ENCODE measurements at regions not wholly inside any gene's neighbourhood (a gene's known extent, or its start where the extent isn't known, plus 50 kb on each side); places are given as distances from the start of the nearest gene placed in this dataset.
"Not testable (repeated sequence)": the region's sequence is repeated elsewhere in the genome, so short reads cannot be mapped to it uniquely, and the experiment has no call there.

DNA sequence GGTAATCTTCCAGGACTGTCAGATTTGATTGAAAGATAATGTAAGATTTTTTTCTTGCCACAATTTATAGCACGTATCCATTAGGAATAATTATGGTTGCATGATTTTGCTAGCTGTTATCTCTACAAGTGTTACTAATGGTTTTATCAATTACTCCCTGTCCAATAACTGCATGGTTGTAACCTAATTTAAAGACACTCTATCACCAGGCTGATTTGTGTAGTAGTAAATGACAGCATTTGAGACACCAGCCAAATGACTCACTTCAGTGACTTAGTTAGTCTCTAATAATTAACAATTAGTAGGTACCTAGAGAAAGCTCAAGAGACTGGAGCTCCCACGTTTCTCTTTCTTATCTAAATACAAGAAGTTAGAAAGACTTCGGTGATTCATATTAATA, 453.8 kb upstream of the POU3F2 start:
- DNase-seq, result no peak
- H3K9me3 ChIP-seq, result no peaks in the 10 kb centered on the region
- no peaks in the 10 kb centered on the region for H3K36me3 ChIP-seq
- no peaks in the 10 kb centered on the region for H3K27me3 ChIP-seq
- no peak overlapping the region for H3K4me3 ChIP-seq

DNA sequence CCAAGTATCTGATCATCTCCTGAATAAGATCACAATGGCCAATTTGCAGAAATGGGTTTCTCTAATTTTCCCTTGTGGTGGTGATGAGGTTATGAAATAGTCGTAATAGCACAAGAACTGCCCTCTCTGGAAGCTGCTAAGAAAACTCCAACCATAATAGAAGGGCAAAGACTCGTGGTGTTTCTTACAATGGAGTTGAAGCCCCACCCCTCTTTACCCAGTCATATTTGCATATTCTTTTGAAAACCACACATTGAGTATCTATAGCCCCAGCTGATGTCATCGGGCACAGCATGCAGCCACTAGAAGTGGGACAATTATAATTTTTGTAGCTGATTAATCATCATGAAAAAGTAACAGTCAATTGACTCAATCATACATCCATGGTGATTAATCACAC, 452.1 kb upstream of the POU3F2 start:
- Histone ChIP-seq H3K27me3 (no peaks in the 10 kb centered on the region), H3K9me3 (no peaks in the 10 kb centered on the region), H3K4me3 (no peak overlapping the region), H3K36me3 (no peaks in the 10 kb centered on the region)
- no peak for DNase-seq

DNA sequence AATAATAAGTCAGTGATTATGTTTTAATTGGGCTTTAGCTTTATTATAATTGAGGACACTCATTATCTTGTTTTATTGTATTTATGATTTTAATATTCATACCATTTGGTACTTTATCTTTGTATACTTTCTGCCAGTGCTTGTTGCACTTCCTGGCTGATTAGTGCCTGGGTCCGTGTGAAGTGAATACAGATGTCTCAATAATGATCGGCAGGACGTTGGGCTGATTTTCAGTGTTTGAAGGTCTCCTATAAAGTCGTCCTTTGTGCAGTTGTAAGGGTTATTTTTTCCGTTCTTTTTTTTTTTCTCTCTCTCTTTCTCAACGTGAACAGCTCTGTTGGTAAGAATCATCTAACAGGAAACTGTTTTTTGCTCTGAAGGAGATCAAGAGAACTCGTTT, 450.0 kb upstream of the POU3F2 start:
- Histone ChIP-seq H3K9me3 (no peaks in the 10 kb centered on the region), H3K36me3 (no peaks in the 10 kb centered on the region), H3K4me3 (no peak overlapping the region), H3K27me3 (no peaks in the 10 kb centered on the region)
- DNase-seq, result no peak

DNA sequence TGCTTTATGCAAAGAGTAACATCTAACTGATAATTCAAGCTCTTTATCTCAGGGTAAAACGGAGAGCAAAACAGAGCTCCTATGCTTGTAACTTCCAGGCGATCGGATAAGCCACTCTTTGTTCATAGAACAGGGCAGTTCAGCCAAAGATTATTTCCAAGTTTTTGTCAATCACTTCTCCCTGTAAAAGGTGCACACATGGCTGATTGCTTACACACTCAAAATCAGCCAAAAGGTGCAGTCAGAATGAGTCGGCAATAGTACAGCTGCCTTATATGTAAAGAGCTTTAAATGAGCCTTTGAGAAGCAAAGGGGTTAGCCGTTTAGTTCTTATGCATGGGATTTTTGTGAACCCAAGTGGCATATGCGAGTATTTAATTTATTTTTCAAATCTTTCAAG, 449.6 kb upstream of the POU3F2 start:
- Histone ChIP-seq H3K4me3 (no peak overlapping the region), H3K36me3 (no peaks in the 10 kb centered on the region), H3K9me3 (no peaks in the 10 kb centered on the region), H3K27me3 (no peaks in the 10 kb centered on the region)
- no peak for DNase-seq

DNA sequence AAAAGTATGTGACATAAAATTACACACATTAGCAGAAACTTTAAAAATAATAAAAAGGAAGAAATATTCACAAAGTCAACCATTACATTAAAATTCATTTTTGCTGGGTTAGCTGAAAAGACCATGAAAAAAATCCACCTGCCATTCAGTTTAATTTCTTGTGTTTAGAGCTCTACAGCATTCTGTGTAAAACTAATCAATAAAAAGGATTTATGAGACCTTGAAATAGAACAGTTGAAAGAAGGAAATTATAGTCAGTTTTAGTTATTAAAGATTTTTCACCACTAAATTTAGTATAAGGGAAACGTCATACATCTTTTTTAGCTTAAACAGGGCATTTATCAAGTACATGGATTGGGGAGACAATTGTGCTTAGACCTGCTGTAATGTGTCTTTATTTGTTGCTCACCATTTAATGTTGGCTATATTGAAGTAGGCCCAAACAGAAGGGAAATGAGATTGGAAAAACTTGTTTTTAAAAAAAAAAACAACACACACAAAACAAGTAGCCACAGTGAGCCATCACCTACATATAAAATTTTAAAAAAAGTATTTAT, 438.7 kb upstream of the POU3F2 start:
- Histone ChIP-seq H3K4me3 (no peak overlapping the region), H3K36me3 (no peaks in the 10 kb centered on the region), H3K27me3 (no peaks in the 10 kb centered on the region), H3K9me3 (no peaks in the 10 kb centered on the region)
- no peak for DNase-seq

DNA sequence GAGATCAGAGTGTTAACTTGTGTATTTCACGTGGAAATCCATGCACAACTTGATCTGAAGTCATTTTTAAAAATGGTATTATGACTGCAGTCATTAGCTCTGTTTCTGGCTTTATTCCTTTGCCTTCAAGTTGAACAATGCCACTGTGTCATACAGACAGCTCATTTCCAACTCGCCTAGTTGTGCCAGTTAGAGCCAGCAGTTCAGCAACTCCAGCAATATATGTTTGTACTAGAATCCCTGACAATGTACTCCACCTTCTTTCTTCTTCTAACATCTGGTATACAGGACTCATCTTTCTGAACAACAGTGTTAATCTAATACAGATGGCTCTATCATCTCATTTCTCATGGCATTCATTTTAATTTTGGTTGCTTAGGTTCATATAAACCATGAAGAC, 418.3 kb upstream of the POU3F2 start:
- DNase-seq, result no peak
- H3K27me3 ChIP-seq, result no peaks in the 10 kb centered on the region
- no peaks in the 10 kb centered on the region for H3K9me3 ChIP-seq
- no peaks in the 10 kb centered on the region for H3K36me3 ChIP-seq
- no peak overlapping the region for H3K4me3 ChIP-seq

DNA sequence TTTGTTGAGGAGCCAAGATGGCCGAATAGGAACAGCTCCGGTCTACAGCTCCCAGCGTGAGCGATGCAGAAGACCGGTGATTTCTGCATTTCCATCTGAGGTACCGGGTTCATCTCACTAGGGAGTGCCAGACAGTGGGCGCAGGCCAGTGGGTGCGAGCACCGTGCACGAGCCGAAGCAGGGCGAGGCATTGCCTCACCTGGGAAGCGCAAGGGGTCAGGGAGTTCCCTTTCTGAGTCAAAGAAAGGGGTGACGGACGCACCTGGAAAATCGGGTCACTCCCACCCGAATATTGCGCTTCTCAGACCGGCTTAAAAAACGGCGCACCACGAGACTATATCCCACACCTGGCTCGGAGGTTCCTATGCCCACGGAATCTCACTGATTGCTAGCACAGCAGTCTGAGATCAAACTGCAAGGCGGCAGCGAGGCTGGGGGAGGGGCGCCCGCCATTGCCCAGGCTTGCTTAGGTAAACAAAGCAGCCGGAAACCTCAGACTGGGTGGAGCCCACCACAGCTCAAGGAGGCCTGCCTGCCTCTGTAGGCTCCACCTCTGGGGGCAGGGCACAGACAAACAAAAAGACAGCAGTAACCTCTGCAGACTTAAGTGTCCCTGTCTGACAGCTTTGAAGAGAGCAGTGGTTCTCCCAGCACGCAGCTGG, 417.7 kb upstream of the POU3F2 start:
- H3K4me3 ChIP-seq, H3K9me3 ChIP-seq, DNase-seq, H3K36me3 ChIP-seq, H3K27me3 ChIP-seq: not testable (repeated sequence)

DNA sequence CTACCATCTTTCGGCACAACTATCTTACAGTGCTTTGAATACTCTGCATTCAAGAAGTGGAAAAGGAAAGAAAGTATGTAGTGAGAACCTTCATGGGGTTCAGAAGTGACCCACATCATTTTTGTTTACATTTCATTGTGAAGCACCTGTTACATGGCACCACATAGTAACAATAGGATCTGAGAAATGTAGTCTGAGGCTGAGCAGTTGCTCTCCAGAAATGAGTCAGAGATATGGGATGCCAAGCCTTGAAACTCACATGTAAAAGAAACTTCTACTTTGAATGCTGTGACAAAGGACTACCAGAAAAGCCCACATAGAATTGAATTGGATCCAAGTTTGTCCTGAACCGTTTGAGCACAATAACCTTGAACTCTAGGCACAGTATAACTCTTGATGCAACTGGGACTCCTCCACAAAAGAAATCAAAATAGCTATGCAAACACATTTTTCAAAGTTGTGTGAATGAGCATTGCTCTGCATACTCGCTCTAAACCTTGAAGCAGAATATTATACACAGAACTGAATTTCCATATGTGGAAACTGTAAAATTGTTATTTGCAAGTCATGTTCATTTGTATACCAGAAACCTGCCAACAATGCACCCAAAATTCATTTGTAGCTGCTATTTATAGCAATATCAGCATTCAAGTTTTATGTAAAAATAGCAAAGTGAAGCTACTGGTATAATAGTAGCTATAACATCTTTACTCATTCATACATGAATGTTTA, 400.9 kb upstream of the POU3F2 start:
- H3K9me3 ChIP-seq, result no peaks in the 10 kb centered on the region
- H3K36me3 ChIP-seq, result no peaks in the 10 kb centered on the region
- H3K4me3 ChIP-seq, result no peak overlapping the region
- H3K27me3 ChIP-seq, result no peaks in the 10 kb centered on the region
- no peak for DNase-seq

DNA sequence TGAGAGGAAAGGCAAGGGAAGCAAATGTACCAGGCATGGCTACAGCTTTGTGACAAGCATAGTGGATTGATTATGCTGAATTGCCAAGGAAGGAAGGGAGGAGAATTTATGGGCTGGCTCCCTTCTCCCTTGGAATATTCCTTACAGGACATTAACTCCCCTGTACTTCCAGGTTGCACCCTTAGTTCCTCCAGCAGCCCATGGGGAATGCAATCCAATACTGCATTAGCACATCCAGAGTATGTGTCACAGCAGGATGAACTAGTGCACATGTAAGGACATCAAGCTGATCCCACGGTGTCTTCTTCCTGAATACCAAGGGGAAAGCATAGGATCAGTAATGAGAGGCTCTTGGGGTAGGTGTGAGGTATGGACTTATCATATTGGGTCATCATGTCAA, 390.7 kb upstream of the POU3F2 start:
- no peak for DNase-seq
- Histone ChIP-seq H3K36me3 (no peaks in the 10 kb centered on the region), H3K4me3 (no peak overlapping the region), H3K27me3 (no peaks in the 10 kb centered on the region), H3K9me3 (no peaks in the 10 kb centered on the region)

DNA sequence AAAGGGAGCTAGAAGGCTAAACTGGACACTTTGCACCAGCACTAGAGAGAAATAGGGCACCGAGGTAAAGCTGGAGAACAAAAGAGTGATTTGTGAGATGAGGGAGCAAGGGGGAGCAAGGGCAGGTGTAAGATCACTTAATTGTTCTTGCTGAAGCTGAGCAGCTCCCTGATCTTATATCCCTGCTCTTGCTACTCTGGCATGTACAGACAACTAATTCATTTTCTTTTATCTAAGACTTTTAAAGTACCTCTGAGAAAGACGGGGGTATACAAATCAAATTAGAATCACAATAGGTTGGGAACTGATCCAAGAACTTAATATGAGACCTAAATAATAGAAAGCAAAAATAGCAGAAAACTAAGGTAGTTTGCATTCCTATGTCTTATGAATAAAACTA, 381.7 kb upstream of the POU3F2 start:
- H3K4me3 ChIP-seq, result no peak overlapping the region
- H3K9me3 ChIP-seq, result no peaks in the 10 kb centered on the region
- H3K27me3 ChIP-seq, result no peaks in the 10 kb centered on the region
- no peaks in the 10 kb centered on the region for H3K36me3 ChIP-seq
- DNase-seq, result no peak

DNA sequence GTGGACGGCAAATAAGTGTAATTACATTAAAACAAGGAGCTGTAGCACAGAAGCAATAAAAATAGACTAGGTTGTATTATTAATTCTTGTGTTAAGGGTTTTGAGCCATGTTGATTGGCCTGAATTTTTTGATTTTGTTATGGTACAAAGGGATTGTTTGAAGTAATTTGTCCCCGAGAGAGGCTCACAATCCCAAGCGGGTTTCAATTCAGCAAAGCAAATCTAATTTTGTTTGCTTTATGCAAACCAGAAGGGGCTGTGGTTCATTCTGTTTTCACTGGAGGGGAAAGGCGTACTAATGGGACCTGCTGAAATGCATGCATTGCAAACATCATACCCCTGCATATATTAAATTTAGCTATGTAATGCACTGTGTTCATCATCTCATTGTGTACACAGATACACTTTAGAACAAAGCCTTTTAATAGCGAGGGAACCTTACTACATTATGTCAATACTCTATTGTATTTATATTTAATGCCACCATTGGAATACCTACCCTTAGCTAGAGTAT, 379.5 kb upstream of the POU3F2 start:
- H3K27me3 ChIP-seq, result no peaks in the 10 kb centered on the region
- H3K4me3 ChIP-seq, result no peak overlapping the region
- H3K36me3 ChIP-seq, result no peaks in the 10 kb centered on the region
- DNase-seq, result no peak
- H3K9me3 ChIP-seq, result no peaks in the 10 kb centered on the region

DNA sequence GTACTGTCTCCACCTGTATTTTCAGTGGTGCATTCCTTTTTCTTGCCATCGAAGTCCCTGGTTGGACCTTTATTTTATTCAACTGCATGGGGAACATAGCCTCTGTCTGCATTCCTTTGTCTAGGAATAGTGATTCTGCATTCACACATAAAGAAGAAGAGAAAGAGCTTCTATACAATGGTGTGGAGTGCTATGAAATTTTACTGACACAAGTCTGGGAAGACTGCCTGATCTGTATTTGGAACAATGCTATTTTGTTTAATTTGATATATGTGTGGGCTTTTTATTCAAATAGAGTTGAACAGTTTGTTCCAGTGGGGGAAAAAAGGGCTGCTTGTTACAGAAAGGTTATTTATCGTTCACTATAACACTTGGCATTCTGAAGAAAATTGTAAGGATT, 375.7 kb upstream of the POU3F2 start:
- Histone ChIP-seq H3K4me3 (no peak overlapping the region), H3K27me3 (no peaks in the 10 kb centered on the region), H3K9me3 (no peaks in the 10 kb centered on the region), H3K36me3 (no peaks in the 10 kb centered on the region)
- no peak for DNase-seq

DNA sequence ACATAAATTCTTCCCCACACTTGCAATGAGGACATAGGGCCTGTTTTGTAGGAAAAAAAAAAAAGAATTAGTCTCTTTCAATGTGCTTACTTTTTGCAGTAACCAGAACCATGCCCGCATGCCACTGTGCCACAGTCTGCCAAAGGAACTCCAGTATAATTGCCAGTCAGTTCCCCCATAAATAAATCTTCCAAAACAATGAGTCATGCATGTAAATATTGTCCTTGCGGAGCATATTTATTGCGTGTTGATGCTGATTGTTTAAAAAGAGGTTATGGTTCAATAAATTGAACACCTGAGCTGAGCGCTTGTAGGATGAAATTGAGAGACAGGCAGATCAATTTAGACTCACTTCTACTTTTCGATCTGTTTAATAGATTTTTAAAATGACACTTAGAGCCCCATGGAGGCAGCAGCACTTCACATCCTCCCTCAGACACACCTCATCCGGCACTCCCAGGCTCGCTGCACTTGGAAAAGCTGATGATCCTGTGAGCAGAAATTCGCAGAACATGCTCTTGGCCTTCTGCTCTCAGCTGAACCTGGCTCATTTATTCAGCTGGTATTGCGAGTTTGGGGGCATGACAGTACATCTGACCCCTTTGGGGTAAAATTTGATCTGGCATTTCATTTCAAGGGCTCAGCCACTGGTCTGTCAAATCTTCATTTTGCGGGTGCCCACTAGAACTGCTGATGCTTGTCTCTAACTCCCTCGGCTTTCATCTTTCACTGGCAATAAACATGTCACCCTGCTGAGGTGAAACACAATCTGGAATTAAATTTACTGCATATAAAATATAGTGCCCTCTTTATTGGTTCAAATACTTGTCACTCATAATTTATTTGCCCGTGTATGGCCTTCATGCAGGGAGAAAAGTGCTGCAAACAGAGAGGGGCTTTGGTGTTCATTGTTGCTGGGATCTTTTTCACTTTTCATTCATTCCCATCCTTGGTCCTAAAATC, 371.1 kb upstream of the POU3F2 start:
- no peaks in the 10 kb centered on the region for H3K9me3 ChIP-seq
- H3K36me3 ChIP-seq, result no peaks in the 10 kb centered on the region
- no peak for DNase-seq
- H3K27me3 ChIP-seq, result no peaks in the 10 kb centered on the region
- H3K4me3 ChIP-seq, result no peak overlapping the region

DNA sequence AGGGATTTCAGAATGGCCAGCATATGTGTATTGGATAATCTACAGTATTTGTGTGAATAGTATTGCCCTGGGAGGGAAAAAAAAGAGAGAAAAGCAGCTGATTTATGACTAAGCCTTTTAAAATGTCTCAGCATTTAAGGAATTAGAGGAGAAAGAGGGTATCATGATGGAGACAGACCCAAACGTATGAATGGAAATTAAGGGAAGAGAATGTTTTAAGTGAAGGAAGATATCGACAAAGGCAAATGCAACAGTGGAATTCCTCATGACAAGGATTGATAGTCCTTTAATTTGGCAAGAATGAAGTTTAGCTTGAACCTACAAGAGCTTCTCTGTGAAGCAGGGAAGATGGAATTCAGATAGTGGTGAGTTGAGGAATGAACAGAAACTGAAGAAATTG, 367.3 kb upstream of the POU3F2 start:
- DNase-seq, result no peak
- H3K36me3 ChIP-seq, result no peaks in the 10 kb centered on the region

DNA sequence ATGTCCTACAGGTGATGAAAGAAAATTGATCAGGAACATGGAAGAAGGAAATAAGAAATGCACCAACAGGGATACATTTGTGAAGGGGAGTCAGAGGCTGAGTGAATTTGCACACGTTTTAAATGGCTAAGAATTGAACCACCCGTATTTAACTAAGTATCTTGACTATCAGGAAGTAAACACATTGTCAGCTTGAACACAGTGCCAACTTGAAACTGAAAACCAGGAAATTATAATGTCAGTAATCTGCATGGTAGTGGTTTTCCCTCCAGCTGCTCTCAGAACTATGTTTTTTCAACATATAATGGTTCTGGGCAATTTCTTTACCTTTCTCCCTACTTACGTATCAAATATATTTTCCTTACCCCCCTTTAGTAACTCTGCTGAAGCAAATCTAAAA, 366.5 kb upstream of the POU3F2 start:
- no peak for DNase-seq
- H3K36me3 ChIP-seq, result no peaks in the 10 kb centered on the region
- H3K4me3 ChIP-seq, result no peak overlapping the region
- H3K9me3 ChIP-seq, result no peaks in the 10 kb centered on the region; the same call in 1 of the 2 replicates
- H3K27me3 ChIP-seq, result no peaks in the 10 kb centered on the region

More for the DNA sequence above, 367.3 kb upstream of the POU3F2 start:
- Histone ChIP-seq H3K9me3 (no peaks in the 10 kb centered on the region; the same call in 1 of the 2 replicates), H3K4me3 (no peak overlapping the region), H3K27me3 (no peaks in the 10 kb centered on the region)

DNA sequence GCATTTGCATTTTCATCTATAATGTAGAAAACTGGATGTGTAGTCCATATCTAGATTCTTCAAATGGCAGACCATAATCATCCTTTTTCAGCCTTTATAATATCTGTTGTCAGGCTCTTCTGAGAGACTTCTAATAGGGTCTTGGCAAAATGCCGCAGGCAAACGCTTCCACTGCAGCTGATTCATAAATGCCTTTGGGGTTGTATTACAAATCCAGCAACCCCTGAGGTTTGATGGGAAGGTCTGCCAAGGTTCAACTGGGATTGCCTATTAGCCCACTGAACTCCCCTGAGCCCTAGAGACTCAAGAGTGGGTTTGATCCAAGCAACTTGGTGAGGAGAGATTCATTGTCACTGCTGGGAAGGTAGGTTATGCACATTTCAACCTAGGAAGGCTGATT, 365.2 kb upstream of the POU3F2 start:
- Histone ChIP-seq H3K9me3 (no peaks in the 10 kb centered on the region; the same call in 1 of the 2 replicates), H3K27me3 (no peaks in the 10 kb centered on the region), H3K4me3 (no peak overlapping the region), H3K36me3 (no peaks in the 10 kb centered on the region)
- peak; percentile 27 for DNase-seq

DNA sequence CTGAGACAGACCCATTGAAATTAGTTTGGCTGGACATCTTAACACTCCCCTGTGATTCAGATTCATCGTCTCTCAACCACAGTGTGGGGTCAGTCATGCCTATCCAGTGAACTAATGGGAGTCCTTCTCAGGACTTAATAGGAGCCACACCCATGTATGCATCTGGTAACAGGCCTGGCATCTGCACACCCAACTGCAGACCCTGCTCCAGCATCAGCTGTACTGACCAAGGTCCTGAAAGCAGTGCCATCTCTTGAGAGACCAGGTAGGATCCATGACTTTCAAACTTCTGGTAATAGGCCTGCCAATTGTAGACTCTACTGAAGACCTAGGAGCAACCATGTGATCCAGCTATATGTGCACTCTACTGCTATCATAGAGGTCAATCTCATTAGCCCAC, 363.6 kb upstream of the POU3F2 start:
- no peak for DNase-seq

More for the DNA sequence above, 363.6 kb upstream of the POU3F2 start:
- H3K4me3 ChIP-seq, result no peak overlapping the region
- H3K9me3 ChIP-seq, result no peaks in the 10 kb centered on the region; the same call in 1 of the 2 replicates
- no peaks in the 10 kb centered on the region for H3K36me3 ChIP-seq
- H3K27me3 ChIP-seq, result no peaks in the 10 kb centered on the region
